GM12878 (cell line): ENCODE measurements at regions not wholly inside any gene's neighbourhood (a gene's known extent, or its start where the extent isn't known, plus 50 kb on each side); places are given as distances from the start of the nearest gene placed in this dataset.

Source experiments
- ATAC-seq: fragments of 200-7000 bp; cut with Tn5 transposase; 3 replicates; pipeline ENCODE4 v1.9.1; 2020; ENCODE audit warnings: mild to moderate bottlenecking, moderate library complexity
- BruUV-seq: library from RNA; stranded (reverse); fragments of 400-500 nt; replicated peaks from 2 replicates; lab custom pipeline; 2021; lab: Mats Ljungman, UMichigan
- CTCF ChIA-PET: fragments of 300-600 bp; sonication (Branson Sonifier 250); formaldehyde crosslinking; extraction: SDS; loops from one replicate; lab custom pipeline; 2021; ENCODE audit warnings: inconsistent platforms; lab: Yijun Ruan, JAX
- POLR2A ChIA-PET: fragments of 350-600 bp; formaldehyde crosslinking; extraction: SDS; loops from one replicate; lab custom pipeline; 2021; ENCODE audit warnings: inconsistent platforms; lab: Charles Lee
- RAD21 ChIA-PET: fragments of 300-600 bp; sonication (Branson Sonifier 250); formaldehyde crosslinking; loops from one replicate; lab custom pipeline; 2023; ENCODE audit warnings: antibody characterized with exemption; ENCODE audit not compliant: unreplicated experiment; lab: Charles Lee
- SMC1A ChIA-PET: fragments of 300-600 bp; sonication (Branson Sonifier 250); formaldehyde crosslinking; loops from one replicate; lab custom pipeline; 2023; ENCODE audit not compliant: unreplicated experiment, uncharacterized antibody; lab: Charles Lee
- DNase-seq: peaks from one replicate; pipeline ENCODE4 v3.0.0-alpha.2; 2011; ENCODE audit warnings: low read depth, low spot score
- FAIRE-seq: peaks from 3 replicates; lab custom pipeline; 2011; peaks lifted over from hg19 to GRCh38; lab: Jason Lieb, UNC
- H2AFZ ChIP-seq: 2 replicates; pipeline ENCODE4 v1.6.0; 2011; ENCODE audit warnings: low read depth, low read length, control low read depth; ENCODE audit not compliant: control insufficient read depth
- H3K27ac ChIP-seq: 2 replicates; pipeline ENCODE4 v1.5.1; 2011; ENCODE audit warnings: control low read depth; ENCODE audit not compliant: control insufficient read depth, insufficient read depth
- H3K27me3 ChIP-seq, 2 experiments: replicated peaks in 1 of 2; 2 replicates each; pipeline versions ENCODE4 v1.6.0 to v1.6.1; 2011; ENCODE audit warnings: low read length in 1 of 2; ENCODE audit not compliant: control insufficient read depth in 2 of 2, insufficient read depth in 2 of 2
- H3K36me3 ChIP-seq, 2 experiments: 2 replicates each; pipeline ENCODE4 v1.5.1; 2011; ENCODE audit warnings: low read length in 1 of 2; ENCODE audit not compliant: control insufficient read depth in 2 of 2, insufficient read depth in 2 of 2
- H3K4me1 ChIP-seq: 2 replicates; pipeline ENCODE4 v1.6.1; 2011; ENCODE audit warnings: mild to moderate bottlenecking, low read length, moderate library complexity, mixed read lengths; ENCODE audit not compliant: control insufficient read depth, insufficient read depth
- H3K4me2 ChIP-seq: 2 replicates; pipeline ENCODE4 v1.6.0; 2011; ENCODE audit warnings: control low read depth; ENCODE audit not compliant: control insufficient read depth, insufficient read depth
- H3K4me3 ChIP-seq: fragments of 200-600 bp; sonication (generic); 2 replicates; pipeline ENCODE4 v1.5.1; 2016
- H3K79me2 ChIP-seq: 2 replicates; pipeline ENCODE4 v1.6.0; 2011; ENCODE audit warnings: low read length; ENCODE audit not compliant: control insufficient read depth, insufficient read depth
- H3K9ac ChIP-seq: 2 replicates; pipeline ENCODE4 v1.8.0; 2011; ENCODE audit warnings: low read length, control low read depth, mixed read lengths; ENCODE audit not compliant: control insufficient read depth, insufficient read depth
- H3K9me3 ChIP-seq: replicated peaks from 3 replicates; pipeline ENCODE4 v1.5.1; 2011; ENCODE audit warnings: mild to moderate bottlenecking, low read length; ENCODE audit not compliant: control insufficient read depth, insufficient read depth
- H4K20me1 ChIP-seq: 2 replicates; pipeline ENCODE4 v1.6.0; 2011; ENCODE audit not compliant: control insufficient read depth, insufficient read depth
- IRF5 ChIP-seq: fragments of 450-650 bp; IDR thresholded peaks from 2 replicates; pipeline ENCODE4 v1.6.1; 2017; ENCODE audit warnings: borderline replicate concordance
- MYC ChIP-seq: IDR thresholded peaks from 2 replicates; pipeline ENCODE4 v1.6.1; 2011; ENCODE audit warnings: mild to moderate bottlenecking, low read length, moderate library complexity, inconsistent platforms; ENCODE audit not compliant: insufficient read depth, insufficient replicate concordance, insufficient read length, severe bottlenecking
- NFYA ChIP-seq: IDR thresholded peaks from 2 replicates; pipeline ENCODE4 v1.6.1; 2011; ENCODE audit warnings: low read depth, mild to moderate bottlenecking, low read length, improper control_type of control experiment, borderline replicate concordance
- NR2C1 ChIP-seq: fragments of 450-650 bp; IDR thresholded peaks from 2 replicates; pipeline ENCODE4 v1.6.1; 2017; ENCODE audit warnings: antibody characterized with exemption, mild to moderate bottlenecking, moderate library complexity
- PBX3 ChIP-seq: IDR thresholded peaks from 2 replicates; pipeline ENCODE4 v1.6.1; 2011; ENCODE audit warnings: mild to moderate bottlenecking, low read depth, low read length, moderate library complexity; ENCODE audit not compliant: insufficient replicate concordance
- REST ChIP-seq: IDR thresholded peaks from 2 replicates; pipeline ENCODE4 v1.6.1; 2012; ENCODE audit warnings: mild to moderate bottlenecking, low read depth, low read length
- SKIL ChIP-seq: fragments of 450-650 bp; IDR thresholded peaks from 2 replicates; pipeline ENCODE4 v1.6.1; 2017; ENCODE audit warnings: mild to moderate bottlenecking, low read depth, inconsistent platforms; ENCODE audit not compliant: poor library complexity, severe bottlenecking
- YBX1 ChIP-seq: fragments of 450-650 bp; IDR thresholded peaks from 2 replicates; pipeline ENCODE4 v1.6.1; 2016; ENCODE audit warnings: antibody characterized with exemption
- WGBS: methylation state at CpG from one replicate; pipeline ENCODE4 v1.1.6; 2016; ENCODE audit warnings: low lambda C conversion rate; ENCODE audit not compliant: insufficient replicate concordance, insufficient coverage; ENCODE audit errors: missing lambda C conversion rate; 5-methylcytosine and 5-hydroxymethylcytosine counted together
- in situ Hi-C: fragments of 300-500 bp; cut with MboI; formaldehyde crosslinking; loops from 9 replicates; pipeline ENCODE4 v1.14.3; 2018; ENCODE audit warnings: mixed read lengths
- intact Hi-C: fragments of 100-400 bp; cut with micrococcal nuclease; formaldehyde crosslinking; loops from one replicate; pipeline ENCODE4 v1.14.2; 2022; ENCODE audit not compliant: unreplicated experiment
- TF ChIP-seq, protein P1 (sequence below): fragments of 450-650 bp; IDR thresholded peaks from 2 replicates; pipeline ENCODE4 v1.6.1; 2016; ENCODE audit warnings: mild to moderate bottlenecking

DNA sequence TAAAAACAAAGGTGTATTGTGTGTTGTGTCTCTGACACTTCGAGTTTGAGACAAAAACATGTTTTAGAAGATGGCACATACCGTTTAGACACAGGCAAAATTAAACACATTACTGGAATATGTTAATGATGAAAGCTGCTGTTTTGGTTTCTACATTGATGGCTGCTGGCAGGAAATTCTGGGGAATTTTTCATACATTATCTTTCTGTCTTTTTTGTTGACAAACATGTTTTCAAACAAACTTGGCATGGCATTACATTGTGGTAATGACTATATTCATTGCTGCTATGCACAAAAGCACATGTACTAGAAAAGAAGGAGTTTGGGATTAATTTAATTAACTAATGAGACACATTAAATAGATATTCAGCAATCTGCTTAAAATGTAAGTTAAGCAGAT lies 1187.6 kb downstream of the OLFM4 start:
- ChIA-PET SMC1A (no interaction called here), POLR2A (no interaction called here), RAD21 (no interaction called here), CTCF (no interaction called here)
- FAIRE-seq (no peak), ATAC-seq (no peak), DNase-seq (no peak)
- H3K4me3 ChIP-seq, result no peak overlapping the region
- H3K27me3 ChIP-seq, result no peaks in the 10 kb centered on the region
- H3K9ac ChIP-seq, result no peak overlapping the region
- in situ Hi-C loops (no loop called here), intact Hi-C loops (no loop called here)
- H2AFZ ChIP-seq, result no peak overlapping the region
- TF ChIP-seq NFYA (no peak), PBX3 (no peak), YBX1 (no peak), SKIL (no peak), REST (no peak), NR2C1 (no peak), IRF5 (no peak), MYC (no peak)
- TF ChIP-seq, protein P1, sequence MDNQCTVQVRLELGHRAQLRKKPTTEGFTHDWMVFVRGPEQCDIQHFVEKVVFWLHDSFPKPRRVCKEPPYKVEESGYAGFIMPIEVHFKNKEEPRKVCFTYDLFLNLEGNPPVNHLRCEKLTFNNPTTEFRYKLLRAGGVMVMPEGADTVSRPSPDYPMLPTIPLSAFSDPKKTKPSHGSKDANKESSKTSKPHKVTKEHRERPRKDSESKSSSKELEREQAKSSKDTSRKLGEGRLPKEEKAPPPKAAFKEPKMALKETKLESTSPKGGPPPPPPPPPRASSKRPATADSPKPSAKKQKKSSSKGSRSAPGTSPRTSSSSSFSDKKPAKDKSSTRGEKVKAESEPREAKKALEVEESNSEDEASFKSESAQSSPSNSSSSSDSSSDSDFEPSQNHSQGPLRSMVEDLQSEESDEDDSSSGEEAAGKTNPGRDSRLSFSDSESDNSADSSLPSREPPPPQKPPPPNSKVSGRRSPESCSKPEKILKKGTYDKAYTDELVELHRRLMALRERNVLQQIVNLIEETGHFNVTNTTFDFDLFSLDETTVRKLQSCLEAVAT, result no peak
- BruUV-seq, result no TSS peak
- H3K36me3 ChIP-seq, result no peaks in the 10 kb centered on the region
- 0% methylated on average over 2 of the region's 2 CpGs for WGBS
- H4K20me1 ChIP-seq, result no peaks in the 10 kb centered on the region
- no peak overlapping the region for H3K27ac ChIP-seq
- H3K79me2 ChIP-seq, result no peaks in the 10 kb centered on the region
- H3K4me1 ChIP-seq, result no peaks in the 10 kb centered on the region
- no peak overlapping the region for H3K4me2 ChIP-seq
- H3K9me3 ChIP-seq, result no peaks in the 10 kb centered on the region
